HepG2 (cell line): ENCODE measurements at regions not wholly inside any gene's neighbourhood (a gene's known extent, or its start where the extent isn't known, plus 50 kb on each side); places are given as distances from the start of the nearest gene placed in this dataset.

ENCODE experiments used
- CEBPB ChIP-seq: IDR thresholded peaks from 2 replicates; pipeline ENCODE4 v1.6.1; 2011; ENCODE audit warnings: low read depth, low read length, improper control_type of control experiment, borderline replicate concordance
- CEBPG ChIP-seq: IDR thresholded peaks from 2 replicates; pipeline ENCODE4 v1.6.1; 2016
- DNMT1 ChIP-seq: sonication (generic); formaldehyde crosslinking; IDR thresholded peaks from 2 replicates; pipeline ENCODE4 v1.5.1; 2020; ENCODE audit warnings: mild to moderate bottlenecking, missing genetic modification reagents
- ETV5 ChIP-seq: IDR thresholded peaks from 2 replicates; pipeline ENCODE4 v1.6.1; 2018; ENCODE audit warnings: missing biosample characterization, missing genetic modification reagents, inconsistent platforms, borderline replicate concordance
- HES4 ChIP-seq: sonication (generic); formaldehyde crosslinking; IDR thresholded peaks from 2 replicates; pipeline ENCODE4 v1.9.0; 2021; ENCODE audit warnings: mild to moderate bottlenecking, missing genetic modification reagents, borderline replicate concordance
- HOXD1 ChIP-seq: sonication (generic); formaldehyde crosslinking; IDR thresholded peaks from 2 replicates; pipeline ENCODE4 v1.5.0; 2020; ENCODE audit warnings: missing genetic modification reagents
- LCORL ChIP-seq, 2 experiments: fragments of 450-650 bp in 1 of 2; sonication (generic) in 1 of 2; formaldehyde crosslinking in 1 of 2; IDR thresholded peaks; 2 replicates each; pipeline versions ENCODE4 v1.5.0 to v1.6.1; 2017 to 2020; ENCODE audit warnings: antibody characterized with exemption in 1 of 2, missing genetic modification reagents in 1 of 2
- MAF1 ChIP-seq: sonication (generic); formaldehyde crosslinking; IDR thresholded peaks from 2 replicates; pipeline ENCODE4 v1.5.0; 2020; ENCODE audit warnings: missing genetic modification reagents, borderline replicate concordance
- MED13 ChIP-seq: sonication (generic); formaldehyde crosslinking; IDR thresholded peaks from 2 replicates; pipeline ENCODE4 v1.5.0; 2020; ENCODE audit warnings: missing genetic modification reagents
- PAF1 ChIP-seq: IDR thresholded peaks from 2 replicates; pipeline ENCODE4 v1.6.1; 2016; ENCODE audit warnings: missing genetic modification reagents, missing compliant biosample characterization
- POGZ ChIP-seq: sonication (generic); formaldehyde crosslinking; IDR thresholded peaks from 2 replicates; pipeline ENCODE4 v1.4.0; 2020; ENCODE audit warnings: mild to moderate bottlenecking, missing genetic modification reagents
- PRDM10 ChIP-seq: sonication (generic); formaldehyde crosslinking; IDR thresholded peaks from 2 replicates; pipeline ENCODE4 v1.4.0; 2020; ENCODE audit warnings: low read depth, missing genetic modification reagents
- RBM22 ChIP-seq: fragments of 200-400 bp; formaldehyde crosslinking; optimal IDR thresholded peaks from 2 replicates; pipeline ENCODE3; 2017; ENCODE audit warnings: mild to moderate bottlenecking, low read length, moderate library complexity
- SYNCRIP ChIP-seq: fragments of 200-400 bp; formaldehyde crosslinking; IDR thresholded peaks from 2 replicates; pipeline ENCODE4 v1.6.1; 2018; ENCODE audit warnings: mild to moderate bottlenecking, low read depth, low read length; ENCODE audit not compliant: insufficient read depth
- ZFYVE20 ChIP-seq: sonication (generic); formaldehyde crosslinking; IDR thresholded peaks from 2 replicates; pipeline ENCODE4 v1.8.0; 2023; ENCODE audit warnings: low read depth, mild to moderate bottlenecking, moderate library complexity, missing genetic modification reagents, borderline replicate concordance
- ZNF543 ChIP-seq: sonication (generic); formaldehyde crosslinking; IDR thresholded peaks from 2 replicates; pipeline ENCODE4 v1.4.0; 2020; ENCODE audit warnings: mild to moderate bottlenecking, missing genetic modification reagents
- TF ChIP-seq, protein P1 (sequence below), 2 experiments: sonication (generic) in 1 of 2; formaldehyde crosslinking in 1 of 2; IDR thresholded peaks; 2 replicates each; pipeline versions ENCODE4 v1.5.1 to v1.6.1; 2011 to 2020; ENCODE audit warnings: borderline replicate concordance in 1 of 2, low read depth in 1 of 2, low read length in 1 of 2, mild to moderate bottlenecking in 1 of 2, missing genetic modification reagents in 1 of 2, moderate library complexity in 1 of 2
- TF ChIP-seq, protein P2 (sequence below): sonication (generic); formaldehyde crosslinking; conservative IDR thresholded peaks from 2 replicates; pipeline ENCODE4 v1.8.1; 2023; ENCODE audit warnings: missing genetic modification reagents
- TF ChIP-seq, protein P3 (sequence below): IDR thresholded peaks from 2 replicates; pipeline ENCODE4 v1.4.0; 2020; ENCODE audit warnings: mild to moderate bottlenecking, missing genetic modification reagents

- TF ChIP-seq SYNCRIP (no peak), PAF1 (CRISPR knock-in tag) (no peak), HOXD1 (CRISPR knock-in tag) (no peak), POGZ (CRISPR knock-in tag) (no peak), HES4 (CRISPR knock-in tag) (no peak), MAF1 (CRISPR knock-in tag) (no peak), ZNF543 (CRISPR knock-in tag) (no peak), PRDM10 (no peak), CEBPG (CRISPR knock-in tag) (peak; percentile 54; the same call in 1 of the 2 replicates), ZFYVE20 (CRISPR knock-in tag) (no peak), LCORL (IDR thresholded peaks at IDR 0.05) (no peak), LCORL (CRISPR knock-in tag; IDR thresholded peaks at IDR 0.05) (no peak), CEBPB (peak; percentile 87), ETV5 (CRISPR knock-in tag) (no peak), RBM22 (no peak), MED13 (CRISPR knock-in tag) (no peak), DNMT1 (CRISPR knock-in tag) (no peak)
- TF ChIP-seq, protein P1, sequence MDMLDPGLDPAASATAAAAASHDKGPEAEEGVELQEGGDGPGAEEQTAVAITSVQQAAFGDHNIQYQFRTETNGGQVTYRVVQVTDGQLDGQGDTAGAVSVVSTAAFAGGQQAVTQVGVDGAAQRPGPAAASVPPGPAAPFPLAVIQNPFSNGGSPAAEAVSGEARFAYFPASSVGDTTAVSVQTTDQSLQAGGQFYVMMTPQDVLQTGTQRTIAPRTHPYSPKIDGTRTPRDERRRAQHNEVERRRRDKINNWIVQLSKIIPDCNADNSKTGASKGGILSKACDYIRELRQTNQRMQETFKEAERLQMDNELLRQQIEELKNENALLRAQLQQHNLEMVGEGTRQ (IDR thresholded peaks at IDR 0.05; ENCODE audit: low read depth, low read length) = no peak
- TF ChIP-seq, protein P1 (CRISPR knock-in tag; IDR thresholded peaks at IDR 0.05; ENCODE audit: borderline replicate concordance) = no peak
- TF ChIP-seq, protein P2, sequence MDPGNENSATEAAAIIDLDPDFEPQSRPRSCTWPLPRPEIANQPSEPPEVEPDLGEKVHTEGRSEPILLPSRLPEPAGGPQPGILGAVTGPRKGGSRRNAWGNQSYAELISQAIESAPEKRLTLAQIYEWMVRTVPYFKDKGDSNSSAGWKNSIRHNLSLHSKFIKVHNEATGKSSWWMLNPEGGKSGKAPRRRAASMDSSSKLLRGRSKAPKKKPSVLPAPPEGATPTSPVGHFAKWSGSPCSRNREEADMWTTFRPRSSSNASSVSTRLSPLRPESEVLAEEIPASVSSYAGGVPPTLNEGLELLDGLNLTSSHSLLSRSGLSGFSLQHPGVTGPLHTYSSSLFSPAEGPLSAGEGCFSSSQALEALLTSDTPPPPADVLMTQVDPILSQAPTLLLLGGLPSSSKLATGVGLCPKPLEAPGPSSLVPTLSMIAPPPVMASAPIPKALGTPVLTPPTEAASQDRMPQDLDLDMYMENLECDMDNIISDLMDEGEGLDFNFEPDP (CRISPR knock-in tag) = no peak
- TF ChIP-seq, protein P3, sequence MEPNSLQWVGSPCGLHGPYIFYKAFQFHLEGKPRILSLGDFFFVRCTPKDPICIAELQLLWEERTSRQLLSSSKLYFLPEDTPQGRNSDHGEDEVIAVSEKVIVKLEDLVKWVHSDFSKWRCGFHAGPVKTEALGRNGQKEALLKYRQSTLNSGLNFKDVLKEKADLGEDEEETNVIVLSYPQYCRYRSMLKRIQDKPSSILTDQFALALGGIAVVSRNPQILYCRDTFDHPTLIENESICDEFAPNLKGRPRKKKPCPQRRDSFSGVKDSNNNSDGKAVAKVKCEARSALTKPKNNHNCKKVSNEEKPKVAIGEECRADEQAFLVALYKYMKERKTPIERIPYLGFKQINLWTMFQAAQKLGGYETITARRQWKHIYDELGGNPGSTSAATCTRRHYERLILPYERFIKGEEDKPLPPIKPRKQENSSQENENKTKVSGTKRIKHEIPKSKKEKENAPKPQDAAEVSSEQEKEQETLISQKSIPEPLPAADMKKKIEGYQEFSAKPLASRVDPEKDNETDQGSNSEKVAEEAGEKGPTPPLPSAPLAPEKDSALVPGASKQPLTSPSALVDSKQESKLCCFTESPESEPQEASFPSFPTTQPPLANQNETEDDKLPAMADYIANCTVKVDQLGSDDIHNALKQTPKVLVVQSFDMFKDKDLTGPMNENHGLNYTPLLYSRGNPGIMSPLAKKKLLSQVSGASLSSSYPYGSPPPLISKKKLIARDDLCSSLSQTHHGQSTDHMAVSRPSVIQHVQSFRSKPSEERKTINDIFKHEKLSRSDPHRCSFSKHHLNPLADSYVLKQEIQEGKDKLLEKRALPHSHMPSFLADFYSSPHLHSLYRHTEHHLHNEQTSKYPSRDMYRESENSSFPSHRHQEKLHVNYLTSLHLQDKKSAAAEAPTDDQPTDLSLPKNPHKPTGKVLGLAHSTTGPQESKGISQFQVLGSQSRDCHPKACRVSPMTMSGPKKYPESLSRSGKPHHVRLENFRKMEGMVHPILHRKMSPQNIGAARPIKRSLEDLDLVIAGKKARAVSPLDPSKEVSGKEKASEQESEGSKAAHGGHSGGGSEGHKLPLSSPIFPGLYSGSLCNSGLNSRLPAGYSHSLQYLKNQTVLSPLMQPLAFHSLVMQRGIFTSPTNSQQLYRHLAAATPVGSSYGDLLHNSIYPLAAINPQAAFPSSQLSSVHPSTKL = peak; percentile 65
These were observed 857.4 kb downstream of the USP25 start (continued) for GRCh38 chr21:16587141-16587581.
